ENCODE measurements at regions not wholly inside any gene's neighbourhood (a gene's known extent, or its start where the extent isn't known, plus 50 kb on each side); places are given as distances from the start of the nearest gene placed in this dataset.

DNA sequence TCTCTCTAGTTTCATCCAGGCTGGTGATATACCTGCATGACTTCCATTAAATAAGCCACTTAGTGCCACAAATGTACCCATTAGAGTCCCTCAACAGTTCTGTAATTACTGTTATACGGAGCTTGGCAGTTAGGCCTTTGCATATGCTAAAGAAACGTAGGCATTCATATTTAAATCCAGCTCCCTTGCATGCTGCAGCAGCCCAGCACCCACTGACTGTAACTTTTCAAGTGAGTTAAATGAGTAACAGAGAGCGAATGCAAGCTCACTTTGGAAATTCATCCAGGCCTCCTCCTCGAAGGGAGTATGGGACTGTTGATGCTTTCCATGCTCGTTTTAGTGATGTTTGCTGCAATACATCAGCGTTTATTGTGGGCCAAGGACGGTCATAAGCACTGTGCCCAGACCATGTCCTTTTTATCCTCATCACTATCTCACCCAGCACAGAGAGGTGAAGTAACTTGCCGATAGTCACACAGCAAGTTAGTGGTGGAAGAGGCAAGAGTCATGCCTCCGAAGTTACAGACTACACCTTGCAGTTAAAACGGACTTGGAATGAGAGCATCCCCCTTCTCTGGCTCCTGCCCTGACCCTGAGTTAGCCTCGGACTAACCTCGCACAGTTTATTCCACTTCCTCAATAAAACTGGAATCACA is 179.4 kb upstream of the PDE10A start:
- H3K9me3 ChIP-seq (ENCODE audit: low read length): no peaks in the 10 kb centered on the region
- H3K27me3 ChIP-seq (ENCODE audit: control insufficient read depth in 1 of 2, insufficient read depth in 2 of 2, low read length in 2 of 2): peaks cover 6 to 47% of the 10 kb centered on the region in 2 experiments; a peak in 4 of 5 replicates
- no peaks in the 10 kb centered on the region for H3K4me1 ChIP-seq (ENCODE audit: insufficient read depth, low read length)
- H4K20me1 ChIP-seq (ENCODE audit: insufficient read depth, low read length): no peaks in the 10 kb centered on the region
- no TSS peak for BruUV-seq (replicated peaks)
- POLR2A ChIA-PET: no interaction called here
- no peaks in the 10 kb centered on the region for H3K36me3 ChIP-seq (replicated peaks in 1 of 2; ENCODE audit: control insufficient read depth in 1 of 2, insufficient read depth in 2 of 2, low read length in 2 of 2)
- ATAC-seq: no peak
- 30% methylated on average over 12 of the region's 12 CpGs for WGBS (ENCODE audit: low lambda C conversion rate)
- no peak overlapping the region for H3K9ac ChIP-seq (ENCODE audit: insufficient read depth, low read depth, low read length)
- no peaks in the 10 kb centered on the region for H3K79me2 ChIP-seq (ENCODE audit: insufficient read depth, low read length)
- DNase-seq (ENCODE audit: low spot score): no peak
- H3K27ac ChIP-seq (ENCODE audit: extremely low read length, insufficient read depth, low read length): no peak overlapping the region
- in situ Hi-C loops (cut with HindIII; ENCODE audit: extremely low pct_ligation_motif_present, low pct_unique_long_range_greater_than_20kb): loop anchor here (10.0 kb wide), 1 partner anchor 408 kb away; no protein-coding TSS in a partner anchor
- intact Hi-C loops (cut with micrococcal nuclease; ENCODE audit: unreplicated experiment): no loop called here
- H2AFZ ChIP-seq (ENCODE audit: low read length): no peak overlapping the region
- TF ChIP-seq, protein P1, sequence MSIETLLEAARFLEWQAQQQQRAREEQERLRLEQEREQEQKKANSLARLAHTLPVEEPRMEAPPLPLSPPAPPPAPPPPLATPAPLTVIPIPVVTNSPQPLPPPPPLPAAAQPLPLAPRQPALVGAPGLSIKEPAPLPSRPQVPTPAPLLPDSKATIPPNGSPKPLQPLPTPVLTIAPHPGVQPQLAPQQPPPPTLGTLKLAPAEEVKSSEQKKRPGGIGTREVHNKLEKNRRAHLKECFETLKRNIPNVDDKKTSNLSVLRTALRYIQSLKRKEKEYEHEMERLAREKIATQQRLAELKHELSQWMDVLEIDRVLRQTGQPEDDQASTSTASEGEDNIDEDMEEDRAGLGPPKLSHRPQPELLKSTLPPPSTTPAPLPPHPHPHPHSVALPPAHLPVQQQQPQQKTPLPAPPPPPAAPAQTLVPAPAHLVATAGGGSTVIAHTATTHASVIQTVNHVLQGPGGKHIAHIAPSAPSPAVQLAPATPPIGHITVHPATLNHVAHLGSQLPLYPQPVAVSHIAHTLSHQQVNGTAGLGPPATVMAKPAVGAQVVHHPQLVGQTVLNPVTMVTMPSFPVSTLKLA (IDR thresholded peaks at IDR 0.05): no peak
- peak; percentile 79; the same call in 1 of the 2 replicates for TF ChIP-seq ZNF768 (CRISPR knock-in tag; IDR thresholded peaks at IDR 0.05)
- TF ChIP-seq ZBTB21 (CRISPR knock-in tag; IDR thresholded peaks at IDR 0.05): no peak
- TF ChIP-seq ZNF878 (CRISPR knock-in tag; IDR thresholded peaks at IDR 0.05): no peak
- TF ChIP-seq ZNF644 (CRISPR knock-in tag; IDR thresholded peaks at IDR 0.05; ENCODE audit: low read depth): no peak
- no peak for TF ChIP-seq SCMH1 (CRISPR knock-in tag; IDR thresholded peaks at IDR 0.05; ENCODE audit: borderline replicate concordance)
- no peak for FAIRE-seq
- no peak overlapping the region for H3K4me3 ChIP-seq (replicated peaks in 1 of 3; ENCODE audit: insufficient read depth in 1 of 3, low read depth in 2 of 3, low read length in 3 of 3)
- CTCF ChIA-PET (ENCODE audit: low intra/inter-chr PET ratio, low total read pairs): no interaction called here
- H3K4me2 ChIP-seq (ENCODE audit: low read depth, low read length): no peak overlapping the region

DNA sequence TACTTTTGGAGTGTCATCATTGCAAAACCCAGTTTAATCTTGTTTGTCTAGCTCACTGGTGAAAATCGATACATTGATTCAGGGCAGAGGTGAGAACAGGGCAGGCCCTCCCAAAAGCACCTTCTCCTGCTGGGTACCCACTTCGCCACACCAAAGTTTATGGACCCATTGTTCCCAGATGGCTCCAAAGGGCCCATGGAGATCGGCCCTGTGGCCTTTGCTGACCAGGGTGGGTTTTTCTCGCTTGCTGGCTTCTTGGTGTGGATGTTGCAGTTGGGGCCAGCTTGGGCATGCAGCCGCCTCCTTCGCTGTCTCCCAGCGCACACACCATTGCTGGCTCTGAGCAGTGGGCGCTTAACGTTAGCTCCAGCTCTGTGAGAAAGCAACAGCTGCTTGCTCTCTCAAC is 178.1 kb upstream of the PDE10A start:
- Histone ChIP-seq H2AFZ (ENCODE audit: low read length) (no peak overlapping the region), H3K27ac (ENCODE audit: extremely low read length, insufficient read depth, low read length) (no peak overlapping the region), H3K9ac (ENCODE audit: insufficient read depth, low read depth, low read length) (no peak overlapping the region), H4K20me1 (ENCODE audit: insufficient read depth, low read length) (no peaks in the 10 kb centered on the region), H3K4me3 (replicated peaks in 1 of 3; ENCODE audit: insufficient read depth in 1 of 3, low read depth in 2 of 3, low read length in 3 of 3) (no peak overlapping the region), H3K79me2 (ENCODE audit: insufficient read depth, low read length) (no peaks in the 10 kb centered on the region), H3K4me2 (ENCODE audit: low read depth, low read length) (no peak overlapping the region), H3K36me3 (replicated peaks in 1 of 2; ENCODE audit: control insufficient read depth in 1 of 2, insufficient read depth in 2 of 2, low read length in 2 of 2) (no peaks in the 10 kb centered on the region), H3K4me1 (ENCODE audit: insufficient read depth, low read length) (no peaks in the 10 kb centered on the region), H3K9me3 (ENCODE audit: low read length) (no peaks in the 10 kb centered on the region), H3K27me3 (ENCODE audit: control insufficient read depth in 1 of 2, insufficient read depth in 2 of 2, low read length in 2 of 2) (peaks cover 2 to 39% of the 10 kb centered on the region in 2 experiments; a peak in 4 of 5 replicates)
- FAIRE-seq (no peak), DNase-seq (ENCODE audit: low spot score) (no peak), ATAC-seq (peak; percentile 38; the same call in 2 of the 3 replicates)
- CTCF ChIA-PET (ENCODE audit: low intra/inter-chr PET ratio, low total read pairs): no interaction called here
- 32% methylated on average over 9 of the region's 9 CpGs for WGBS (ENCODE audit: low lambda C conversion rate)
- in situ Hi-C loops (cut with HindIII; ENCODE audit: extremely low pct_ligation_motif_present, low pct_unique_long_range_greater_than_20kb) (loop anchor here (10.0 kb wide), 1 partner anchor 406 kb away; no protein-coding TSS in a partner anchor), intact Hi-C loops (cut with micrococcal nuclease; ENCODE audit: unreplicated experiment) (no loop called here)
- POLR2A ChIA-PET: no interaction called here
- BruUV-seq (replicated peaks): no TSS peak
- TF ChIP-seq ZNF746 (CRISPR knock-in tag; IDR thresholded peaks at IDR 0.05): no peak
- no peak for TF ChIP-seq FOXO1 (CRISPR knock-in tag; IDR thresholded peaks at IDR 0.05)
- peak; percentile 90 for TF ChIP-seq KAT2B (IDR thresholded peaks at IDR 0.05; ENCODE audit: borderline replicate concordance, low read depth, low read length)
- no peak for TF ChIP-seq ZNF292 (CRISPR knock-in tag; IDR thresholded peaks at IDR 0.05; ENCODE audit: borderline replicate concordance, low read depth)
- TF ChIP-seq NFRKB (IDR thresholded peaks at IDR 0.05): no peak
- TF ChIP-seq ONECUT2 (CRISPR knock-in tag; IDR thresholded peaks at IDR 0.05): peak; percentile 85
- TF ChIP-seq, protein P2, sequence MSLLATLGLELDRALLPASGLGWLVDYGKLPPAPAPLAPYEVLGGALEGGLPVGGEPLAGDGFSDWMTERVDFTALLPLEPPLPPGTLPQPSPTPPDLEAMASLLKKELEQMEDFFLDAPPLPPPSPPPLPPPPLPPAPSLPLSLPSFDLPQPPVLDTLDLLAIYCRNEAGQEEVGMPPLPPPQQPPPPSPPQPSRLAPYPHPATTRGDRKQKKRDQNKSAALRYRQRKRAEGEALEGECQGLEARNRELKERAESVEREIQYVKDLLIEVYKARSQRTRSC (CRISPR knock-in tag; IDR thresholded peaks at IDR 0.05; ENCODE audit: low read depth): no peak
- no peak for TF ChIP-seq MED8 (CRISPR knock-in tag; IDR thresholded peaks at IDR 0.05; ENCODE audit: insufficient replicate concordance)
